ENCODE measurements at regions not wholly inside any gene's neighbourhood (a gene's known extent, or its start where the extent isn't known, plus 50 kb on each side); places are given as distances from the start of the nearest gene placed in this dataset.

GRCh38 chr11:19382131-19382611 lies 141.4 kb upstream of the E2F8 start:
- TF ChIP-seq REST (IDR thresholded peaks at IDR 0.05; ENCODE audit: insufficient read depth in 1 of 2, low read depth in 2 of 2, low read length in 1 of 2) (no peak), SIN3A (IDR thresholded peaks at IDR 0.05; ENCODE audit: borderline replicate concordance, insufficient read depth, low read depth, low read length) (no peak), TCF7L2 (IDR thresholded peaks at IDR 0.05; ENCODE audit: low read depth, low read length) (no peak), POLR2AphosphoS5 (IDR thresholded peaks at IDR 0.05; ENCODE audit: low read depth, low read length) (no peak), CTCF (IDR thresholded peaks at IDR 0.05) (no peak)
- in situ Hi-C loops (cut with HindIII; ENCODE audit: low pct_unique_long_range_greater_than_20kb, low sequenced_read_pairs) = no loop called here

GRCh38 chr11:19380375-19380774 lies 139.6 kb upstream of the E2F8 start:
- TF ChIP-seq TCF7L2 (IDR thresholded peaks at IDR 0.05; ENCODE audit: low read depth, low read length) = no peak
- Histone ChIP-seq H3K36me3 (ENCODE audit: control insufficient read depth, insufficient read depth, low read length) (no peaks in the 10 kb centered on the region), H3K4me1 (ENCODE audit: control insufficient read depth, insufficient read depth, low read length) (no peaks in the 10 kb centered on the region), H3K9me3 (ENCODE audit: control insufficient read depth, insufficient read depth, low read depth, low read length) (no peaks in the 10 kb centered on the region), H3K4me3 (ENCODE audit: low read depth in 2 of 2, low read length in 2 of 2) (no peak overlapping the region), H3K27ac (ENCODE audit: low read length) (no peak overlapping the region), H3K27me3 (ENCODE audit: control insufficient read depth, insufficient read depth, low read length) (peaks cover 23% of the 10 kb centered on the region)
- in situ Hi-C loops (cut with HindIII; ENCODE audit: low pct_unique_long_range_greater_than_20kb, low sequenced_read_pairs) = no loop called here
- ChIA-PET CTCF (no interaction called here), POLR2A (no interaction called here)
- BruUV-seq (replicated peaks) = no TSS peak
- intact Hi-C loops (cut with micrococcal nuclease; ENCODE audit: unreplicated experiment) = no loop called here
- DNase-seq (ENCODE audit: low read depth, low spot score) = no peak
- no peak for ATAC-seq

More at GRCh38 chr11:19382131-19382611, 141.4 kb upstream of the E2F8 start:
- no peaks in the 10 kb centered on the region for H3K9me3 ChIP-seq (ENCODE audit: control insufficient read depth, insufficient read depth, low read depth, low read length)
- H3K27ac ChIP-seq (ENCODE audit: low read length) = no peak overlapping the region
- ATAC-seq (no peak), DNase-seq (ENCODE audit: low read depth, low spot score) (no peak)
- intact Hi-C loops (cut with micrococcal nuclease; ENCODE audit: unreplicated experiment) = no loop called here
- POLR2A ChIA-PET = no interaction called here
- CTCF ChIA-PET = no interaction called here
- H3K27me3 ChIP-seq (ENCODE audit: control insufficient read depth, insufficient read depth, low read length) = peaks cover 26% of the 10 kb centered on the region
- no peaks in the 10 kb centered on the region for H3K36me3 ChIP-seq (ENCODE audit: control insufficient read depth, insufficient read depth, low read length)
- no peaks in the 10 kb centered on the region for H3K4me1 ChIP-seq (ENCODE audit: control insufficient read depth, insufficient read depth, low read length)
- no peak overlapping the region for H3K4me3 ChIP-seq (ENCODE audit: low read depth in 2 of 2, low read length in 2 of 2)
- BruUV-seq (replicated peaks) = no TSS peak

GRCh38 chr11:19379465-19379864 lies 138.7 kb upstream of the E2F8 start:
- H3K36me3 ChIP-seq (ENCODE audit: control insufficient read depth, insufficient read depth, low read length) = no peaks in the 10 kb centered on the region
- CTCF ChIA-PET = no interaction called here
- in situ Hi-C loops (cut with HindIII; ENCODE audit: low pct_unique_long_range_greater_than_20kb, low sequenced_read_pairs) (no loop called here), intact Hi-C loops (cut with micrococcal nuclease; ENCODE audit: unreplicated experiment) (no loop called here)
- no TSS peak for BruUV-seq (replicated peaks)
- TF ChIP-seq REST (IDR thresholded peaks at IDR 0.05; ENCODE audit: insufficient read depth in 1 of 2, low read depth in 2 of 2, low read length in 1 of 2) = no peak
- TF ChIP-seq CTCF (IDR thresholded peaks at IDR 0.05) = no peak
- no peak for TF ChIP-seq SIN3A (IDR thresholded peaks at IDR 0.05; ENCODE audit: borderline replicate concordance, insufficient read depth, low read depth, low read length)
- no peak for TF ChIP-seq POLR2AphosphoS5 (IDR thresholded peaks at IDR 0.05; ENCODE audit: low read depth, low read length)
- no peak for TF ChIP-seq TCF7L2 (IDR thresholded peaks at IDR 0.05; ENCODE audit: low read depth, low read length)
- H3K4me3 ChIP-seq (ENCODE audit: low read depth in 2 of 2, low read length in 2 of 2) = no peak overlapping the region
- DNase-seq (ENCODE audit: low read depth, low spot score) = no peak
- no peak for ATAC-seq
- H3K9me3 ChIP-seq (ENCODE audit: control insufficient read depth, insufficient read depth, low read depth, low read length) = no peaks in the 10 kb centered on the region
- H3K27me3 ChIP-seq (ENCODE audit: control insufficient read depth, insufficient read depth, low read length) = peaks cover 17% of the 10 kb centered on the region
- POLR2A ChIA-PET = interaction anchor here (0.6 kb wide), 1 partner anchor 502 kb away, joined by 4 read pairs; no protein-coding TSS in a partner anchor
- no peaks in the 10 kb centered on the region for H3K4me1 ChIP-seq (ENCODE audit: control insufficient read depth, insufficient read depth, low read length)
- no peak overlapping the region for H3K27ac ChIP-seq (ENCODE audit: low read length)
